ENCODE measurements at regions not wholly inside any gene's neighbourhood (a gene's known extent, or its start where the extent isn't known, plus 50 kb on each side); places are given as distances from the start of the nearest gene placed in this dataset.
A peak's percentile ranks its signal among the peaks of the same experiment; 100 is the strongest.
"Not testable (repeated sequence)": the region's sequence is repeated elsewhere in the genome, so short reads cannot be mapped to it uniquely, and the experiment has no call there.

DNA sequence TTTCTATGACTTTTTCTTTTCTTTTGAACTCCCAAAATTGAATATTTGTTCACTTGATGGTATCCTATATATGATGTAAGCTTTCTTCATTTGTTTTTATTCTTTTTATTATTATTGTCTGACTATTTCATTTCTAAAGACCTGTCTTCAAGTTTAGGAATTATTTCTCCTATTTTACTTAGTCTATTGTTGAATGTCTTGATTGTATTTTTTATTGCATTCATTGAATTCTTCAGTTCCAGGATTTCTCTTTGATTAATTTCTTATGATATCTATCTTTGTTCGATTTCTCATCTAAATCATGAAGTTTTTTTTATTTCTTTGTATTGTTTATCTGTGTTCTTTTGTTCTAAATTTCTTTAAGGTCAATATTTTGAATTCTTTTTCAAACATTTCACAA is 238.8 kb downstream of the TTC6 start (continued):
- TF ChIP-seq, protein P1, sequence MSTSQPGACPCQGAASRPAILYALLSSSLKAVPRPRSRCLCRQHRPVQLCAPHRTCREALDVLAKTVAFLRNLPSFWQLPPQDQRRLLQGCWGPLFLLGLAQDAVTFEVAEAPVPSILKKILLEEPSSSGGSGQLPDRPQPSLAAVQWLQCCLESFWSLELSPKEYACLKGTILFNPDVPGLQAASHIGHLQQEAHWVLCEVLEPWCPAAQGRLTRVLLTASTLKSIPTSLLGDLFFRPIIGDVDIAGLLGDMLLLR (CRISPR knock-in tag; IDR thresholded peaks at IDR 0.05) = no peak
- TF ChIP-seq ASH2L (IDR thresholded peaks at IDR 0.05; ENCODE audit: insufficient read length, low read depth, low read length) = no peak
- TF ChIP-seq, protein P2, sequence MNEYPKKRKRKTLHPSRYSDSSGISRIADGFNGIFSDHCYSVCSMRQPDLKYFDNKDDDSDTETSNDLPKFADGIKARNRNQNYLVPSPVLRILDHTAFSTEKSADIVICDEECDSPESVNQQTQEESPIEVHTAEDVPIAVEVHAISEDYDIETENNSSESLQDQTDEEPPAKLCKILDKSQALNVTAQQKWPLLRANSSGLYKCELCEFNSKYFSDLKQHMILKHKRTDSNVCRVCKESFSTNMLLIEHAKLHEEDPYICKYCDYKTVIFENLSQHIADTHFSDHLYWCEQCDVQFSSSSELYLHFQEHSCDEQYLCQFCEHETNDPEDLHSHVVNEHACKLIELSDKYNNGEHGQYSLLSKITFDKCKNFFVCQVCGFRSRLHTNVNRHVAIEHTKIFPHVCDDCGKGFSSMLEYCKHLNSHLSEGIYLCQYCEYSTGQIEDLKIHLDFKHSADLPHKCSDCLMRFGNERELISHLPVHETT (CRISPR knock-in tag; conservative IDR thresholded peaks at IDR 0.05) = no peak

DNA sequence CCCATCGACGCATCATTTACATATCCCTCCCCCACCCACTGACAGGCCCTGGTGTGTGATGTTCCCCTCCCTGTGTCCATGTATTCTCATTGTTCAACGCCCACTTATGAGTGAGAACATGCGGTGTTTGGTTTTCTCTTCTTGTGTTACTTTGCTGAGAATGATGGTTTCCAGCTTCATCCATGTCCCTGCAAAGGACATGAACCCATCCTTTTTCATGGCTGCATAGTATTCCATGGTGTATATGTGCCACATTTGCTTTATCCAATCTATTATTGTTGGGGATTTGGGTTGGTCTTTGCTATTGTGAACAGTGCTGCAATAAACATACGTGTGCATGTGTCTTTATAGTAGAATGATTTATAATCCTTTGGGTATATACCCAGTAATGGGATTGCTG is 243.3 kb downstream of the TTC6 start:
- POLR2A ChIA-PET; H3K4me3 ChIP-seq (replicated peaks in 1 of 3; ENCODE audit: insufficient read depth in 1 of 3, low read depth in 2 of 3, low read length in 3 of 3); H3K27ac ChIP-seq (ENCODE audit: extremely low read length, insufficient read depth, low read length); H3K4me1 ChIP-seq (ENCODE audit: insufficient read depth, low read length); H3K36me3 ChIP-seq (replicated peaks in 1 of 2; ENCODE audit: control insufficient read depth in 1 of 2, insufficient read depth in 2 of 2, low read length in 2 of 2); ATAC-seq; H3K27me3 ChIP-seq (ENCODE audit: control insufficient read depth in 1 of 2, insufficient read depth in 2 of 2, low read length in 2 of 2); H4K20me1 ChIP-seq (ENCODE audit: insufficient read depth, low read length); intact Hi-C loops (cut with micrococcal nuclease; ENCODE audit: unreplicated experiment); BruUV-seq (replicated peaks); H3K79me2 ChIP-seq (ENCODE audit: insufficient read depth, low read length); CTCF ChIA-PET (ENCODE audit: low intra/inter-chr PET ratio, low total read pairs); DNase-seq (ENCODE audit: low spot score); H2AFZ ChIP-seq (ENCODE audit: low read length); H3K4me2 ChIP-seq (ENCODE audit: low read depth, low read length); FAIRE-seq; H3K9ac ChIP-seq (ENCODE audit: insufficient read depth, low read depth, low read length): not testable (repeated sequence)
- TF ChIP-seq ZNF780A (CRISPR knock-in tag; IDR thresholded peaks at IDR 0.05) (0 out of 2 replicates have a peak, but pooled peaks have one; percentile 30), KDM1A (CRISPR knock-in tag; IDR thresholded peaks at IDR 0.05) (peak; percentile 43; the same call in 1 of the 2 replicates), RCOR2 (CRISPR knock-in tag; IDR thresholded peaks at IDR 0.05) (0 out of 2 replicates have a peak, but pooled peaks have one; percentile 17), ZSCAN21 (CRISPR knock-in tag; IDR thresholded peaks at IDR 0.05; ENCODE audit: borderline replicate concordance) (0 out of 2 replicates have a peak, but pooled peaks have one; percentile 6)
- TF ChIP-seq, protein P3, sequence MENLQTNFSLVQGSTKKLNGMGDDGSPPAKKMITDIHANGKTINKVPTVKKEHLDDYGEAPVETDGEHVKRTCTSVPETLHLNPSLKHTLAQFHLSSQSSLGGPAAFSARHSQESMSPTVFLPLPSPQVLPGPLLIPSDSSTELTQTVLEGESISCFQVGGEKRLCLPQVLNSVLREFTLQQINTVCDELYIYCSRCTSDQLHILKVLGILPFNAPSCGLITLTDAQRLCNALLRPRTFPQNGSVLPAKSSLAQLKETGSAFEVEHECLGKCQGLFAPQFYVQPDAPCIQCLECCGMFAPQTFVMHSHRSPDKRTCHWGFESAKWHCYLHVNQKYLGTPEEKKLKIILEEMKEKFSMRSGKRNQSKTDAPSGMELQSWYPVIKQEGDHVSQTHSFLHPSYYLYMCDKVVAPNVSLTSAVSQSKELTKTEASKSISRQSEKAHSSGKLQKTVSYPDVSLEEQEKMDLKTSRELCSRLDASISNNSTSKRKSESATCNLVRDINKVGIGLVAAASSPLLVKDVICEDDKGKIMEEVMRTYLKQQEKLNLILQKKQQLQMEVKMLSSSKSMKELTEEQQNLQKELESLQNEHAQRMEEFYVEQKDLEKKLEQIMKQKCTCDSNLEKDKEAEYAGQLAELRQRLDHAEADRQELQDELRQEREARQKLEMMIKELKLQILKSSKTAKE (CRISPR knock-in tag; IDR thresholded peaks at IDR 0.05; ENCODE audit: borderline replicate concordance) = peak; percentile 33; the same call in 1 of the 2 replicates
- TF ChIP-seq, protein P4, sequence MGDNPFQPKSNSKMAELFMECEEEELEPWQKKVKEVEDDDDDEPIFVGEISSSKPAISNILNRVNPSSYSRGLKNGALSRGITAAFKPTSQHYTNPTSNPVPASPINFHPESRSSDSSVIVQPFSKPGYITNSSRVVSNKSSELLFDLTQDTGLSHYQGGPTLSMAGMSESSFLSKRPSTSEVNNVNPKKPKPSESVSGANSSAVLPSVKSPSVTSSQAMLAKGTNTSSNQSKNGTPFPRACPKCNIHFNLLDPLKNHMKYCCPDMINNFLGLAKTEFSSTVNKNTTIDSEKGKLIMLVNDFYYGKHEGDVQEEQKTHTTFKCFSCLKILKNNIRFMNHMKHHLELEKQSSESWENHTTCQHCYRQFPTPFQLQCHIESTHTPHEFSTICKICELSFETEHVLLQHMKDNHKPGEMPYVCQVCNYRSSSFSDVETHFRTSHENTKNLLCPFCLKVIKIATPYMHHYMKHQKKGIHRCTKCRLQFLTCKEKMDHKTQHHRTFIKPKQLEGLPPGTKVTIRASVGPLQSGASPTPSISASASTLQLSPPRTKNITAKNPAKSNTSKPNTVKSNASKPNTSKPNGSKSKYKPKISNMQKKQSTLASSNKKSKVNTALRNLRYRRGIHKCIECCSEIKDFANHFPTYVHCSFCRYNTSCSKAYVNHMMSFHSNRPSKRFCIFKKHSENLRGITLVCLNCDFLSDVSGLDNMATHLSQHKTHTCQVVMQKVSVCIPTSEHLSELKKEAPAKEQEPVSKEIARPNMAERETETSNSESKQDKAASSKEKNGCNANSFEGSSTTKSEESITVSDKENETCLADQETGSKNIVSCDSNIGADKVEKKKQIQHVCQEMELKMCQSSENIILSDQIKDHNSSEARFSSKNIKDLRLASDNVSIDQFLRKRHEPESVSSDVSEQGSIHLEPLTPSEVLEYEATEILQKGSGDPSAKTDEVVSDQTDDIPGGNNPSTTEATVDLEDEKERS (CRISPR knock-in tag; IDR thresholded peaks at IDR 0.05) = peak; percentile 71; the same call in 1 of the 2 replicates
- TF ChIP-seq, protein P5, sequence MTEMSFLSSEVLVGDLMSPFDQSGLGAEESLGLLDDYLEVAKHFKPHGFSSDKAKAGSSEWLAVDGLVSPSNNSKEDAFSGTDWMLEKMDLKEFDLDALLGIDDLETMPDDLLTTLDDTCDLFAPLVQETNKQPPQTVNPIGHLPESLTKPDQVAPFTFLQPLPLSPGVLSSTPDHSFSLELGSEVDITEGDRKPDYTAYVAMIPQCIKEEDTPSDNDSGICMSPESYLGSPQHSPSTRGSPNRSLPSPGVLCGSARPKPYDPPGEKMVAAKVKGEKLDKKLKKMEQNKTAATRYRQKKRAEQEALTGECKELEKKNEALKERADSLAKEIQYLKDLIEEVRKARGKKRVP (CRISPR knock-in tag; IDR thresholded peaks at IDR 0.05) = 0 out of 4 replicates have a peak, but pooled peaks of 1 of the 2 experiments have one; percentile 32
- H3K9me3 ChIP-seq (ENCODE audit: low read length) = peaks cover 13% of the 10 kb centered on the region
- in situ Hi-C loops (cut with HindIII; ENCODE audit: extremely low pct_ligation_motif_present, low pct_unique_long_range_greater_than_20kb) = loop anchor here (25.0 kb wide), 1 partner anchor 1976 kb away; no protein-coding TSS in a partner anchor
- 76% methylated on average over 5 of the region's 5 CpGs for WGBS (ENCODE audit: low lambda C conversion rate)
